Esophagus squamous epithelium (tissue), 5 donors: ENCODE measurements at regions not wholly inside any gene's neighbourhood (a gene's known extent, or its start where the extent isn't known, plus 50 kb on each side); places are given as distances from the start of the nearest gene placed in this dataset.

ENCODE experiments used
- DNase-seq: peaks from one replicate; lab custom pipeline; 2025; lab: John Stamatoyannopoulos, UW
- H3K27ac ChIP-seq, 4 donors: fragments of 200-600 bp; sonication (generic); one replicate each; pipeline ENCODE4 v1.5.1; 2016 to 2019; ENCODE audit warnings: mild to moderate bottlenecking in 1 of 4
- H3K27me3 ChIP-seq, 4 donors: fragments of 200-600 bp; sonication (generic); 1 replicate in 3 of 4; 2 replicates in 1 of 4; pipeline versions ENCODE4 v1.5.1 to v1.6.0; 2017 to 2021; ENCODE audit warnings: antibody characterized with exemption in 1 of 4
- H3K36me3 ChIP-seq, 3 donors: fragments of 200-600 bp; sonication (generic); one replicate each; pipeline ENCODE4 v1.5.1; 2016 to 2019
- H3K4me1 ChIP-seq, 3 donors: fragments of 200-600 bp; sonication (generic); one replicate each; pipeline ENCODE4 v1.5.1; 2017 to 2019
- H3K4me3 ChIP-seq, 4 donors: fragments of 200-600 bp; sonication (generic); 1 replicate in 3 of 4; 2 replicates in 1 of 4; pipeline ENCODE4 v1.5.1; 2016 to 2019; ENCODE audit warnings: mild to moderate bottlenecking in 2 of 4, moderate library complexity in 1 of 4
- H3K9me3 ChIP-seq, 3 donors: fragments of 200-600 bp; sonication (generic); one replicate each; pipeline ENCODE4 v1.5.1; 2016 to 2019
- CTCF ChIP-seq, 6 experiments: fragments of 450-650 bp in 4 of 6; fragments of 200-600 bp in 2 of 6; sonication (generic) in 2 of 6; IDR thresholded peaks; one replicate each; pipeline ENCODE4 v1.5.1; 2016 to 2019; ENCODE audit warnings: antibody characterized with exemption in 6 of 6, mild to moderate bottlenecking in 4 of 6, moderate library complexity in 4 of 6
- POLR2A ChIP-seq, 4 donors: fragments of 450-650 bp; IDR thresholded peaks; one replicate each; pipeline ENCODE4 v1.6.1; 2017; ENCODE audit warnings: antibody characterized with exemption in 4 of 4, mild to moderate bottlenecking in 4 of 4, moderate library complexity in 3 of 4
- WGBS, 2 donors: methylation state at CpG; one replicate each; pipeline ENCODE4 v1.1.5; 2018; 5-methylcytosine and 5-hydroxymethylcytosine counted together
- intact Hi-C: fragments of 100-400 bp; cut with DNase I; formaldehyde crosslinking; loops from one replicate; pipeline ENCODE4 v1.15.0; 2022
- donor health status: DM: yes; HTN: yes; CAD: no.

GRCh38 chr10:106424054-106424453 lies 740.5 kb downstream of the SORCS1 start:
- intact Hi-C loops, result no loop called here
- Histone ChIP-seq H3K27me3 (no peaks in the 10 kb centered on the region), H3K4me1 (no peaks in the 10 kb centered on the region), H3K4me3 (no peak overlapping the region), H3K36me3 (no peaks in the 10 kb centered on the region), H3K9me3 (no peaks in the 10 kb centered on the region), H3K27ac (no peak overlapping the region)
- 35 to 42% methylated on average over 2 of the region's 2 CpGs for WGBS, 2 donors
- no peak for DNase-seq
- no peak for TF ChIP-seq CTCF (IDR thresholded peaks at IDR 0.05)
- no peak for TF ChIP-seq POLR2A (IDR thresholded peaks at IDR 0.05)

GRCh38 chr10:106410331-106410730 lies 754.2 kb downstream of the SORCS1 start:
- no peak overlapping the region for H3K27ac ChIP-seq
- WGBS, 2 donors, result 75 to 86% methylated on average over 1 of the region's 1 CpG
- no peak for DNase-seq
- H3K4me1 ChIP-seq, result no peaks in the 10 kb centered on the region
- intact Hi-C loops, result no loop called here
- H3K4me3 ChIP-seq, result no peak overlapping the region
- no peak for TF ChIP-seq CTCF (IDR thresholded peaks at IDR 0.05)
- TF ChIP-seq POLR2A (IDR thresholded peaks at IDR 0.05), result no peak
- H3K9me3 ChIP-seq, result no peaks in the 10 kb centered on the region
- H3K27me3 ChIP-seq, result no peaks in the 10 kb centered on the region
- no peaks in the 10 kb centered on the region for H3K36me3 ChIP-seq

- DNase-seq, result no peak
- no peaks in the 10 kb centered on the region for H3K9me3 ChIP-seq
- TF ChIP-seq CTCF (IDR thresholded peaks at IDR 0.05) (no peak), POLR2A (IDR thresholded peaks at IDR 0.05) (no peak)
- H3K27ac ChIP-seq, result no peak overlapping the region
- intact Hi-C loops, result no loop called here
- 20 to 32% methylated on average over 4 of the region's 4 CpGs for WGBS, 2 donors
- H3K27me3 ChIP-seq, result no peaks in the 10 kb centered on the region
- H3K36me3 ChIP-seq, result no peaks in the 10 kb centered on the region
- no peaks in the 10 kb centered on the region for H3K4me1 ChIP-seq
- no peak overlapping the region for H3K4me3 ChIP-seq
Measured at GRCh38 chr10:106405141-106405540, 759.4 kb downstream of the SORCS1 start.

GRCh38 chr10:106402458-106402857 lies 762.0 kb downstream of the SORCS1 start:
- intact Hi-C loops, result no loop called here
- no peak for DNase-seq

GRCh38 chr10:106401967-106402366 lies 762.5 kb downstream of the SORCS1 start:
- intact Hi-C loops, result no loop called here
- Histone ChIP-seq H3K27me3 (no peaks in the 10 kb centered on the region), H3K4me1 (no peaks in the 10 kb centered on the region), H3K4me3 (no peak overlapping the region), H3K27ac (no peak overlapping the region), H3K36me3 (no peaks in the 10 kb centered on the region), H3K9me3 (no peaks in the 10 kb centered on the region)
- TF ChIP-seq CTCF (IDR thresholded peaks at IDR 0.05), result no peak
- no peak for TF ChIP-seq POLR2A (IDR thresholded peaks at IDR 0.05)
- no peak for DNase-seq

More at GRCh38 chr10:106402458-106402857, 762.0 kb downstream of the SORCS1 start:
- Histone ChIP-seq H3K27me3 (no peaks in the 10 kb centered on the region), H3K4me3 (no peak overlapping the region), H3K27ac (no peak overlapping the region), H3K4me1 (no peaks in the 10 kb centered on the region), H3K9me3 (no peaks in the 10 kb centered on the region), H3K36me3 (no peaks in the 10 kb centered on the region)
- TF ChIP-seq CTCF (IDR thresholded peaks at IDR 0.05) (no peak), POLR2A (IDR thresholded peaks at IDR 0.05) (no peak)
- WGBS, 2 donors, result 85 to 90% methylated on average over 2 of the region's 2 CpGs
